ENCODE measurements at regions not wholly inside any gene's neighbourhood (a gene's known extent, or its start where the extent isn't known, plus 50 kb on each side); places are given as distances from the start of the nearest gene placed in this dataset.
"Not testable (repeated sequence)": the region's sequence is repeated elsewhere in the genome, so short reads cannot be mapped to it uniquely, and the experiment has no call there.

DNA sequence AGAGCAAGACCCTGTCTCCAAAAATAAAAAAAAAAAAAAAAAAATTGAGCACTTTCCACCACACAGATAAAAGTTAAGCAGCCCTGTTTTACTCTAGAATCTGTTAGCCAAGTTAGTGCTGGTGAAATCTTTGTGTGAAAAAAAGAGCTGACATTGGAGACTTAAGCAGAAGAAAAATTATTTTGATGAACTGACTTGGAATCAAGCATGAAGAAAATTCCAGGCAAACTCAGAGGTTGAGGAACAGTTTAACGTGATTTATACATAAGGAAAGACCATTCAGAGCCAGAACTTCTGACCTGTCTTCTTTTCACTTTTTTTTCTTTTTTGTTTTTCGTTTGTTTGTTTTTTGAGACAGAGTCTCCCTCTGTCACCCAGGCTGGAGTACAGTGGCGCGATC, 79.6 kb upstream of the RBPJ start:
- TF ChIP-seq, protein P1, sequence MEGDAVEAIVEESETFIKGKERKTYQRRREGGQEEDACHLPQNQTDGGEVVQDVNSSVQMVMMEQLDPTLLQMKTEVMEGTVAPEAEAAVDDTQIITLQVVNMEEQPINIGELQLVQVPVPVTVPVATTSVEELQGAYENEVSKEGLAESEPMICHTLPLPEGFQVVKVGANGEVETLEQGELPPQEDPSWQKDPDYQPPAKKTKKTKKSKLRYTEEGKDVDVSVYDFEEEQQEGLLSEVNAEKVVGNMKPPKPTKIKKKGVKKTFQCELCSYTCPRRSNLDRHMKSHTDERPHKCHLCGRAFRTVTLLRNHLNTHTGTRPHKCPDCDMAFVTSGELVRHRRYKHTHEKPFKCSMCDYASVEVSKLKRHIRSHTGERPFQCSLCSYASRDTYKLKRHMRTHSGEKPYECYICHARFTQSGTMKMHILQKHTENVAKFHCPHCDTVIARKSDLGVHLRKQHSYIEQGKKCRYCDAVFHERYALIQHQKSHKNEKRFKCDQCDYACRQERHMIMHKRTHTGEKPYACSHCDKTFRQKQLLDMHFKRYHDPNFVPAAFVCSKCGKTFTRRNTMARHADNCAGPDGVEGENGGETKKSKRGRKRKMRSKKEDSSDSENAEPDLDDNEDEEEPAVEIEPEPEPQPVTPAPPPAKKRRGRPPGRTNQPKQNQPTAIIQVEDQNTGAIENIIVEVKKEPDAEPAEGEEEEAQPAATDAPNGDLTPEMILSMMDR (IDR thresholded peaks at IDR 0.05), result no peak
- H3K9me3 ChIP-seq, result peaks cover 0 to 4% of the 10 kb centered on the region in 2 donors
- H3K4me3 ChIP-seq, result no peak overlapping the region
- no peak overlapping the region for H3K27ac ChIP-seq
- no peak for DNase-seq (ENCODE audit: low spot score)
- no peaks in the 10 kb centered on the region for H3K27me3 ChIP-seq
- no peaks in the 10 kb centered on the region for H3K36me3 ChIP-seq
- H3K4me1 ChIP-seq, result no peaks in the 10 kb centered on the region

DNA sequence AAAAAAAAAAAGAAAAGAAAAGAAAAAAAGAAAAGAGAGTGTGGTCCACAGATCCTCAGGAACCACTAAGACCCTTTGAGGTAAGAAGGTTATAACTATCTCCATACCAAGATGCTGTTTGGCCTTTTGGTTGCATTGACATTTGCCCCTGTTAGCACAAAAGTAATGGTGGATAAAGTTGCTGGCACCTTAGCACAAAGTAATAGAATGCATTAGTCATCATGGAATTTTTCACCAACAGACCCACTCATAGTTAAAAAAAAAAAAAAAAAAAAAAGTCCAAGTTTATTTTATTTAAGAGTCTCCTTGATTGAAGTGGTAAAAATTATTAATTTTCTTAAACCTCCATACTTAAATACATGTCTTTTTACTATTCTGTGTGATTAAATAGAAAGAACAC, 78.4 kb upstream of the RBPJ start:
- Histone ChIP-seq H3K4me3 (no peak overlapping the region), H3K9me3 (no peaks in the 10 kb centered on the region), H3K36me3 (no peaks in the 10 kb centered on the region), H3K4me1 (no peaks in the 10 kb centered on the region), H3K27ac (no peak overlapping the region), H3K27me3 (no peaks in the 10 kb centered on the region)
- TF ChIP-seq, protein P1 (IDR thresholded peaks at IDR 0.05), result no peak
- DNase-seq (ENCODE audit: low spot score), result no peak

DNA sequence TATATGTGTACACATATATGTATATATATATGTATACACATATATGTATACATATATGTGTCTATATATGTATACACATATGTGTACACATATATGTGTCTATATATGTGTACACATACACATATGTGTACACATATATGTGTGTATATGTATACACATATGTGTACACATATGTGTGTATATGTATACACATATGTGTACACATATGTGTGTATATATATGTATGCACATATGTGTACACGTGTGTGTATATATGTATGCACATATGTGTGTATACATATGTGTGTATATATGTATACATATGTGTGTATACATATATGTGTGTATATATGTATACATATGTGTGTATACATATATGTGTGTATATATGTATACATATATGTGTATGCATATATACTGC, 76.7 kb upstream of the RBPJ start:
- not testable (repeated sequence) for H3K27ac ChIP-seq; H3K27me3 ChIP-seq; DNase-seq (ENCODE audit: low spot score); H3K4me1 ChIP-seq; H3K4me3 ChIP-seq; H3K9me3 ChIP-seq; H3K36me3 ChIP-seq

DNA sequence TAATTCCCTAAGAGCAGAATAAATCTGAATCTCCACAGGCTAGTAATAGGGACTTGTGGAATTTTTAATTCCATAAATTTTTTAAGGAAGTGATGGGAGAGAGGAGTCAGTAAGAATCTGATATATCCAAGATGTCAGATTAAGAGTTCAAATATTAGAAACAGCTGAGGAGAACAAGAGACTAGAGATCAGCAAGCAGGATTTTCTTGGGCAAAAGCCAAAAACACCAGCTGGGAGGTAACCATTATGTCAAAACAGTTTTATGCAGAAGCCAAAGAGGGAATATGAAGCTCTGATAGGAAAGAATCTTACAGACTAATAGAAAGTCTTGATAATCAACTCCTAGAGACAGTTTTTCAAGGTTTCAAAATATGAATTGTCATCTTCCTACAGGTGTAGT, 72.2 kb upstream of the RBPJ start:
- H3K4me3 ChIP-seq, result no peak overlapping the region
- no peak for DNase-seq (ENCODE audit: low spot score)
- no peak overlapping the region for H3K27ac ChIP-seq
- no peaks in the 10 kb centered on the region for H3K27me3 ChIP-seq
- H3K9me3 ChIP-seq, result no peaks in the 10 kb centered on the region
- no peaks in the 10 kb centered on the region for H3K36me3 ChIP-seq
- TF ChIP-seq, protein P1 (IDR thresholded peaks at IDR 0.05), result no peak
- H3K4me1 ChIP-seq, result no peaks in the 10 kb centered on the region

DNA sequence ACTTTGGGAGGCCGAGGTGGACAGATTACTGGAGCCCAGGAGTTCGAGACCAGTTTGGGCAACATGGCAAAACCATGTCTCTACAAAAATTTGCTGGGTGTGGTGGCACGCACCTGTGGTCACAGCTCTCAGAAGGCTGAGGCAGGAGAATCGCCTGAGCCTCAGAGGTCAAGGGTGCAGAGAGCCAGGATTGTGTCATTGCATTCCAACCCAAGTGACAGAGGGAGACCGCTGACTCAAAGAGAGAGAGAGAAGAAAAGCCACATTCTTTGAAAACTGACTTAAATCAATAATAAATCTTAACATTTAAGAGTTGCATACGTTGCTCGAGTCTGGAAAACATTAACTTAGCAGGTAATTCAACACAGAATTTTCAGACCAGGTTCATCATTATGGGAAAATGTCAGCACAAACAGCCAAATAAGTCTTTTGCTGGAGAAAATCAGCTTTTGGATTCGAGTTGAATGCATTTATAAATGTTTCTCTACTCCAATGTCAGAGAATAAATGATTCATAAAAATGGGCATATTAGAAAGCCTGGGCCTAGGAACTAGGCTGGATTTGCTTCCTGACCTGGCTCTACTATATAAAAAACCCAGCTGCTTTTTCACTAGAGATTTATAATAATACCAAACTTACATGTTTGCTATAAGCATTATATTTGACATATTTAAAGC, 68.3 kb upstream of the RBPJ start:
- TF ChIP-seq, protein P1 (IDR thresholded peaks at IDR 0.05), result no peak
- no peak overlapping the region for H3K4me3 ChIP-seq
- H3K27me3 ChIP-seq, result no peaks in the 10 kb centered on the region
- no peaks in the 10 kb centered on the region for H3K36me3 ChIP-seq
- H3K27ac ChIP-seq, result no peak overlapping the region
- H3K9me3 ChIP-seq, result no peaks in the 10 kb centered on the region
- H3K4me1 ChIP-seq, result no peaks in the 10 kb centered on the region
- DNase-seq (ENCODE audit: low spot score), result no peak

DNA sequence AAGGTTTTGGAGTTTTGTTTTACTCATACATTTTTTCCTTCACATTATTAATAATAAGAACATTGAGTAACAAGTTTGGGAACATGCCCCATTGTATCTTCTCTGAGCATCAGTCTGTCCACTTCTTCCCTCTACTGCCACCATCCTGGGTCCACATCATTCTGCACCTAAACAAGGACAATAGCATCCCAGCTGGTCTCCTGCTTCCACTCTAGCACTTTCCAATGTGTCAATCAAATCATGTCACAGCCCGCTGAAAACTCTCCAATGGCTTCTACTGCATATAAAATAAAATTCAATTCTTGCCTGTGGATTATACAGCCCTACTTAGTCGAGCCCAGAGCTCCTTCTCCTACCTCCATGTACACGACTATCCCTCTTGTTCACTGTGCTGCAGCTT, 66.8 kb upstream of the RBPJ start:
- Histone ChIP-seq H3K4me3 (no peak overlapping the region), H3K4me1 (no peaks in the 10 kb centered on the region), H3K36me3 (no peaks in the 10 kb centered on the region), H3K9me3 (no peaks in the 10 kb centered on the region), H3K27me3 (no peaks in the 10 kb centered on the region), H3K27ac (no peak overlapping the region)
- DNase-seq (ENCODE audit: low spot score), result no peak
- TF ChIP-seq, protein P1 (IDR thresholded peaks at IDR 0.05), result no peak
